ENCODE measurements at regions not wholly inside any gene's neighbourhood (a gene's known extent, or its start where the extent isn't known, plus 50 kb on each side); places are given as distances from the start of the nearest gene placed in this dataset.

DNA sequence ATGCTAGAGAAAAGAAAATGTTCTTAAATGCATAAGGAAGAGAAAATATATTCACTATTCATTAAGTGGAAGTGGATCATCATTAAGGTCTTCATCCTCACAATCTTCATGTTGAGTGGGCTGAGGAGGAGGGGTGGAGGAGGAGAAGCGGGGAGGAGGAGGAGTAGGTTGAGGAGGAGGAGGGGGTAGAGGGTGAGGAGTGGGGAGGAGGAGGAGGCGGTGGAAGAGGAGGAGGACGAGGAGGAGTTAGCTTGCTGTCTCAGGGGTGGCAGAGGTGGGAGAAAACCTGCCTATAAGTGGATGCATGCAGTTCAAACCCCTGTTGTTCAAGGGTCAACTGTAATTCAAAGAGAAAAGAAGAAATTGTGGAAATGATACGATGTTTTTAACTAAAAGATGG lies 71.6 kb downstream of the MYEOV start:
- no peak for DNase-seq

DNA sequence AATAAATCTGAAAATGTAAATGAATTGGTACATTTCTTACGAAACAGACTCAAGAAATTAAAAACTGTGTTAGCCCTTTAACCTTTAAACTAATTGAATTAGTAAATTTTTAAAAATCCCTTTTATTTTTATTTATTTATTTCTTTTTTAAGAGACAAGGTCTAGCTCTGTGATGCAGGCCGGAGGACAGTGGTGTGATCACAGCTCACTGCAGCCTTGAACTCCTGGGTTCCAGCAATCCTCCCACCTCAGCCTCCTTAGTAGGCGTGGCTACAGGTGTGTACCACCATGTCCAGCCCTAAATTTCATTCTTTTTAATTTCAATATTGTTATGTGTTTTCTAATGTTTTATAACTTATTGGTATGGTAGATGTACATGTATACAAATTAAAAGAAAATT lies 72.6 kb downstream of the MYEOV start:
- no peak for DNase-seq

DNA sequence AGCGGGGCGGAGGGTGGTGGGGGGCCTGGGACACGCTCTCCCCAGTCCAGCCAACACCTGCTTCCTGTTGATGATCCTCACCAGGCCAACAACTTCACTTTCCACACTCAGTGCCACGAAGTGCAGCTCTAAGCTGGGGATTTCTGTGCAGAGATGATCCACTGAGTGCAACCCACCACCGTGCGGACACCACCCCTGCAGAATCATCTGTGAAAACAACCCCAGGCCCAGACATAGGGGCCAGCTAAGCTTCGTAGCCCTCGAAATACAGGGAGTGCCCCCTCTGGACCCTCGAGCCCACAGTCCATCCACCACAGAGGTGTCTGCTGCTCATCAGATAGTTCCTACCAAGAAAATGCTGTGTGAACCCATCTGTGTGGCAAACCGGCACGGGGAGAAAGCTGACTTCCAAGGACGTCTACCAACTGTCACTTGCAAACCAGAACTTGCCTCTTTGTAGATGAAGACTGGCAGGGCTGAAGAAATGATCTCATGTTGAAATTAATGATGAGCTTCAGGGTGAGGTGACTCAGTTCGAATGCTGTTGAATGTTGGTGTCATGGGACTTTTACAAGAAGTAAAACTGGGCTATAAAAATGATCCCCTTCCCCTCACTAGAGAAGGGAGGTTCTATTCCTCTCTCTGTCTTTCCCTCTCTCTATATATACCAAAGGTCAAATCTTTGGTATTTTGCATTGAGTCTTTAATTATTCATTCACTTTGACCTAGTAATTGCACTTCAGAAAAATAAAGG lies 73.4 kb downstream of the MYEOV start:
- DNase-seq: no peak

DNA sequence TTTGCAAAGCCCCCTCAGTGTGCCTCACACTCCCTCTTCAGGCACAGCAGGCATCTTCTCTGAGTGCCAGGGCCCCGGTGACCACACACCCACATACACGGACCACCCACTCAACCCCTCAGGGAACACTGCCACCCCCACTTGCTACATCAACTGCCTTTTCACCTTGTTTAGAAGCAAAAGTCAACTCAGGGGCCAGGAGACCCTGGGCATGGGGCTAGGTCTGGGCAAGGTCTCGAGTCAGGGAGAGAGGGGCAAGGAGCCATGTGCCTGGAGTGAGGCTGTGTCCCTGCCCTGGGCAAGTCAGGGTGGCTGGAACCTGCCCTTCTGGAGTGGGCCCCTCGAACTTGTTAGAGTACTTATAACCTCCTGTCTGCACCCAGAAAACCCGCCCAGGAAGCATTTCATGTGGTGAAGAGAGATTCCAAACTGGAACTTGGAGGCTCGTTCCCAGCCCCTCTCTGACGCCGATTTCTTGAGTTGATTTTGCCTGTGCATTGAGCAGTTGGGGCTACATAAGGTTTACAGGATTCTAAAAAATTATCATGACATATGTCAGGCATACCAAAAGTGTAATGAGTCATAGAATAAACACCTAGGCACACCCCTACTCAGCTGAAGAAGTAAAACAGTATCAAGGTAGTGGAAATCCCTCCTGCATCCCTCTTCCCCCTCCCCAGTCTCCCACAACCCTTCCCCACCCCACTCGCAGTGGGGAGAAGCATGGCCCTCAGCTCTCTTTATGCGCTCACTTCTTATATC lies 74.3 kb downstream of the MYEOV start:
- no peak for DNase-seq

DNA sequence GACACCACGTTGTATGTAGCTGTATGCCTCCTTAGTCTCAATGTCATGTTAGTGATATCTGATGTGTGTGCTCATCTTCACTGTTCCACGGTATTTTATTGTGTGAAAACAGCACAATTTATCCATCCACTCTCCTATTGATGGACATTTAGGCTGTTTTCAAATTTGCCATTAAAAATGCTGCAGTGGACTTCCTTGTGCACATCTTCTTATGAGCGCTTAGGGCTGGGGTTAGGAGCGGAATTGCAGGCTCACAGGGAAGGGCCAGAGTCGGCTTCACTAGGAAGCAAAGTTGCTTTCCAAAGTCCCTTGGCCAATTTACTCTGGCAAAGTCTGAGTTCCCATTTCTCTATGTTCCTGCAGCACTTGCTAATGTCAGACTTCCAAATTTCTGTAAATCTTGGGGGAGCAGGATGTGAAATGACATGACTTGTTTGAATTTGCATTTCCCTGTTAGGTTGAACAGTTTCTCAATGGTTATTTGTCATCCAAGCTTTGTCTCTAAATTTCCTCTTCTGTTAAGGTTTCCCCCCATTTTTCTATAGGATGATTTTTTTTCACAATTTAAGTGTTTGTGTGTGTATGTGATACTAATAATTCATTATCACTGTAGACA lies 75.4 kb downstream of the MYEOV start:
- DNase-seq: no peak

DNA sequence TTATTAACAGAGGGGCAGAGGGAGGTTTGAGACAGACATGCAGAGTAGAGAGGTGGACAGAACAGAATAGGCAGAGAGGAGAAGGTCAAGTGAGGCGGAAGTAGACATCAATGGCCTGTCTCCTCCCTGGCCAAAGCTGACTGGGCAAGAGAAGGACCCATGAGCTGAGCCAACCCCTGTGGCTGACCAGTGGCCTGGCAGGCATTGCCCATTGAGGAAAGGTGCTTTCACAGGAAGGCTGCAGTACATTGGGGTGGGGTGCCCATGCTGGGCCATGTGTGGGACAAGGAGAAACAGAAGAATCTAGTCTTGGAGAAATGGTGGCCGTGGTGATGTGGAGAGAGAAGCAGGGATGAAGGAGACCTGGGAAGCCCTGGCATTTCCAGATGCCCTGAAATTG lies 76.0 kb downstream of the MYEOV start:
- DNase-seq: no peak

DNA sequence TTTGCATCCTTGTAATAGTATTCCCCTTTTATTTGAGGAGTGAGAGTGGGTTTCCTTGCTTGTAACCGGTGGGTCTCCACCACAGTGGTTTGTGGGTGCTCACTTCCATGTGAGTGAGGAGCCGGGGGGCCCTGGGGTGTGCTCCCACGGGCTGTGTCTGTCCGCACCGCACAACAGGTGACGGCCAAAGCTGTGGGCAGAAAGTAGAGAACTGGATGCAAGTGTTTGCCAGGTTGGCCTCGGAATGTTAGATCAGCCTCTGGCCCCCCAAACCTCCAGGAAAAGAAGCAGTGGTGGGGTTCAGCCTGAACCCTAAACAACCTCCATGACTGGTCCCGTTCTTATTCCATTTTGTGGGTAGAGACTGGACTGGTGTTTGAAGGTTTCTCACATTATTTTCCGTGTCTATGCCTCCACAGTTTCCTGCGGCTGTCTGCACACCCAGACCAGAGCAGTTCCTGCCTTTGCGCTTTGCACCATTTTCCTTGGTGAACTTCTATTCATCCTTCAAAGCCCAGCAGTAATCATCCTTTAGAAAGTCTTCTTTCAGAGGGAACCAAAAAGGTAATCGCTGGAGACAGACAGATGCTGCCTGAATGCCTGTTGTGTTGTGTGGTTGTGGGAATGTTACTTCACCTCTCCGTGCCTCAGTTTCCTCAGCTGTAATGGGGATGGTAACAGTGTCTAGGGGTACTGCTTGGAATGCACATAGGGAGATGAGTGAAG lies 77.2 kb downstream of the MYEOV start:
- no peak for DNase-seq

DNA sequence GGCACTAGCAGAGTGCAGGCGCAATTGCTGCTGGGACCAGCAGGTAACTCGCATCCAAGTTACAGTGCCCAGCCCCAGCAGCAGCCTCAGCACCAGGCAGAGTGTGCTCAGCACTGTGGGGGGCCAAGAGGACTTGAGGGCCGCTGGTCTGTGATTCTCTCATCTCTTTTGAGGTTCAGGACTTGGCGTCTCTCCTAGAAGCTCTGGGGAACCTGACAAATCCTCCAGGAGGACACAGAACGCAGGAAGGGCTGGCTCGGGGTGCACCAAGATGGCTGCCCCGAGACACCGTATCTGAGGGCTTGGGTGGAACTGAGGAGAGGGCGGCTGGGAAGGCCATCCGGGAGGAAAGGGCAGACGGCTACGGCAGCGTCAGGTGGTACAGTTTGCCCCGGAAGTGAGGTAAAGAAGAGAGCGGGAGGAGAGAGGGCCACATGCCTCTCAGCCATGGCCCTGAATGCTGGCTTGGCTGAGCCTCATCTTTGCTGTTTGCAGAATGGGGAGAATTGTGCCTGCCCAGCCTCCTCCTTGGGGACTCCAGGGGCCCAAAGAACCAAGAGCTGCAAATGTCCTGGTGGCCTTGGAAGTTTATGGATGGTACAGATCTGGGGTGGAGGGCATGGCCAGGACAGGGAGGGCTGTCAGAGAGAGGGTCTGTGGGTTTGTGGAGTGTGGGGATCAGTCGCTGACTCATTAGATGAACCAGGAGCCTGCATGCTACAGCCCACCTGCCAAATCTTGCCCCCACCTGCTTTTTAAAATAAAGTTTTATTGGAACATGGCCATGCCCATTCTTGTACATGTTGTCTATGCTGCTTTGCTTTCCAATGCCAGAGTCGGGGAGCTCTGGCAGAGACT lies 78.0 kb downstream of the MYEOV start:
- DNase-seq: no peak

DNA sequence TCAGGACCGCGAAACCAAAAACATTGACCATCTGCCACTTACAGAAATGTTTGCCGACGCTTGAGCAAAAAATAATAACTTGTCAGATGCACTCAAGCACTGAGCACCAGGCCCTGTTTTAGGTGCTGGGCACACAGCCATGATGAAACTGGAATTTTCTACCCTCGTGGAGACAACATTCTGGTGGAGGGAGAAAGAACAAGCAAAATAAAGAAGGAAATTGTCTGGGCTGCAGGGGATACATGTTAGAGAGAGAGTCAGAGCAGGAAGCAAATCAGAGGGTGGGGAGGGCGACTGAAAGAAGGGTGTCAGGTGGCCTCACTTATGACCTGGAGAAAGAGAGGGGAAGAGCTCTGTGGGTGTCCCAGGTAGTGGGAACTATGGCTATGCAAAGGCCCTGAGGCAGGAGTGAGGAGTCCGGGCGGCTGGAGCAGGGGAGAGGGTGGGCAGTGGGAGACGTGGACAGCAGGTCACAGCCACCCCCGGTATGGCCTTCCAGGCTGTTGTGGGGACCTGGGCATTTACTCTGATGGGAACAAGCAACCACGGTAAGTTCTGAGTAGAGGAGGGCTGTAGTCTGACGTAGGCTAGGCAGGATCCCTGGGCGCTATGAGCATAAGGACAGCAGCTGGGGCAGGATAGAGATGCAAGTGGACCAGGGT lies 78.8 kb downstream of the MYEOV start:
- no peak for DNase-seq

DNA sequence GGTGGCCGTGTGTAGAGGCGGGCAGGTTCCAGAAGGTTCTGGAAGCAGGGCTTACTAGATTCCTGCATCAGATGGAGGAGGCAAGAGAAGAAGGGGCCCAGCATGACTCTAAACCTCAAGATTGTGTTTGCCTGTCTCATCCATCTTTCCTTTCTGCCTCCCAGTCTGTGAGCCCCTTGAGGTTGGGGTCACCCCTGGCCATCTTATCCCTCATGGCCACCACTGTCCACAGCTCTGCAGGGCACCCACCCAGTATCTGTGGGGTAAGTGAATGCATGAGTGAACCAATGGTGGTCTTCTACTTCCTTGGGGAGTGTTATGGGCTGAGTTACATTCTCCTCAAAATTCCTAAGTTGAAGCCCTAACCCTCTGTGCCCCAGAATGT lies 79.3 kb downstream of the MYEOV start:
- no peak for DNase-seq

DNA sequence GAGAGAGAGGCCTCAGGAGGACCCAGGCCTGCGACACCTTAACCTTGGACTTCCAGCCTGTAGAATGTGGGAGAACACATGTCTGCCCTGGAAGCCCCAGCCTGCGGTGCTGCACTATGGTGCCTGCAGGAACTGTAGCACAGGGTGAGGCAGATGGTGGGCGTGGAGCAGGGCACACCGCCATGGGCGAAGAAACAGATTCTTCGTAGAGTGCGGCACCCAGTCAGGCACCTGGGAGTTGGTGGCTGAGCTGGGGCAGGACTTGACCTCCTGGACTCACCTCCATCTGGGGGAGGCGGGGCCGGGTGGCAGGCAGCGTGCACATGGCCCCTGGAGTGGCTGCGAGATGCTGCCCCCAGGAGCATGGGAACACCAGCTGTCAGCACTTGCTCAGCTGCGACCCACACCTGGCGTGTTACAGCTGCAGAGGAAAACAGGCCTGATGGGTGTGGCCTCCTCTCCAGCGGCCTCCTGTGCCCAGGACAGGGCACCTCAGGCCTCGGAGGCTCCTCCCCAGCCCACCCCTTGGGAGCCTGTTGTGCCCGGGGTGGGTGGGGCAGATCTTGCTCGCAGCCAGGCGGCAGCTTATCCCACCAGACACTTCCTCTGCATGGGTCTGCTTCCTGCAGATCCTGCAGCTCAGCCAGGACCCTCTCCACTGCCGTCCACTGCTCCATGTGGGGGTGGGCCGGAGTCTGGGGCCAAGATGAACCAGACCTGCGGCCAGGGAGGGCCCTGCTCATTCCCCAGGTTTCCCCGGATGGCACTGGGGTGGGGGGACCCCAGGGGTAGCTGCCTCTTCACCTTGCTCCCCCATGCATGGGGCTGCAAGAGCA lies 80.4 kb downstream of the MYEOV start:
- no peak for DNase-seq

DNA sequence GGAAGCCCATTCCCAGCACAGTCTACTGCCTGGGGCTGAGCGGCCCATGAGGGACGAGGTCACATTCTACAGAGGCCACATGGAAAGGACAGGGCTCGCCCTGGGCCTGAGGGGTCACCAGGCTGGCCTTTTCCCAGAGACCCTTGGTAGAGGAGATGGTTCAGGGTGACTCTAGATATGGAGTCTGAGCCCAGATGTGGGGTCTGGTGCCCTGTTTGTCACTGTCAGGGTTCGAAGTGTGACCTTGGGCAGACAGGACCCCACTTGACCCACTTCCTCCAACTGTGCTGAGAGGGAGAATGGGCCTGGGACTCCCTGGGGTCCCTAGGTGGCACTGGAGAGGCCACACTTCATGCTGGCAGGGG lies 81.0 kb downstream of the MYEOV start:
- no peak for DNase-seq

DNA sequence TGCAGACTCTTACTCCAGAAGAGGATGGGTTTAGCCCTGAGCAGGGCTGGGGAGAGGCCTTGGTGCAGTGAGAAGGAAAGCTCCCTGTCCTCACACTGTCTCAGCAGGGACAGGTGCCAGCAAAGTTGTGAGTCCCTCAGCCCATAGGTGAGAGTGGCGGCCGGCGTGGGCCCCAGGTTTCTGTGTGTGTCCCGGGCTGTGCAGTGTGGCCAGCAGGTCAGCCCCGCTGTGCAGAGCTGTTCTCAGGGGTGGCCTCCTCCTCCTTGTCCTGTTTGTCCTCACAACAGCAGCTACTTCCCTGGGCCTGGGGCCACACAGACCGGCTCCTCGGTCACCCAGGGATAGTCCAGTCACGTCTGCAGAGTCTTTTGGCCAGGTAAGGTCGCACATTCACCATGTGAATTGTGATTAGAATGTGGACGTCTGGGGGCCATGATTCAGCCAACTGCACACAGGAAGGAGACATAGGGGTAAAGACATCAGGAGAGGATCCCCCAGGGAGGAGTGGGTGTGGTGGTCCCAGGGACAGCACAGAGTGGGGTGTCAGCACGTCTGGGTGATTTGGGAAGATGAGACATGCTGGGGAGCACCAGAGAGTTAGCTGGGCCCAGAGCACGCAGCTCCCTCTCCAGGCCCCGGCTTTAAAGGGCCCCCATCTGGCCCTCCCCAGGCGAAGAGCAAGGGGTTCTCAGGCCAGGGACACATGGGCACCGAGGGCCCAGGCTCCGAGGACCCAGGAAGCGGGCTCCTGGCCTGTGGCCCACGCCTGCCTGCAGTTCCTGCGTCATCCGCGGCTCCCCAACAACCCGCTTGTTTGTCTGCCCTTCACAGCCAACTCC lies 81.6 kb downstream of the MYEOV start:
- no peak for DNase-seq

DNA sequence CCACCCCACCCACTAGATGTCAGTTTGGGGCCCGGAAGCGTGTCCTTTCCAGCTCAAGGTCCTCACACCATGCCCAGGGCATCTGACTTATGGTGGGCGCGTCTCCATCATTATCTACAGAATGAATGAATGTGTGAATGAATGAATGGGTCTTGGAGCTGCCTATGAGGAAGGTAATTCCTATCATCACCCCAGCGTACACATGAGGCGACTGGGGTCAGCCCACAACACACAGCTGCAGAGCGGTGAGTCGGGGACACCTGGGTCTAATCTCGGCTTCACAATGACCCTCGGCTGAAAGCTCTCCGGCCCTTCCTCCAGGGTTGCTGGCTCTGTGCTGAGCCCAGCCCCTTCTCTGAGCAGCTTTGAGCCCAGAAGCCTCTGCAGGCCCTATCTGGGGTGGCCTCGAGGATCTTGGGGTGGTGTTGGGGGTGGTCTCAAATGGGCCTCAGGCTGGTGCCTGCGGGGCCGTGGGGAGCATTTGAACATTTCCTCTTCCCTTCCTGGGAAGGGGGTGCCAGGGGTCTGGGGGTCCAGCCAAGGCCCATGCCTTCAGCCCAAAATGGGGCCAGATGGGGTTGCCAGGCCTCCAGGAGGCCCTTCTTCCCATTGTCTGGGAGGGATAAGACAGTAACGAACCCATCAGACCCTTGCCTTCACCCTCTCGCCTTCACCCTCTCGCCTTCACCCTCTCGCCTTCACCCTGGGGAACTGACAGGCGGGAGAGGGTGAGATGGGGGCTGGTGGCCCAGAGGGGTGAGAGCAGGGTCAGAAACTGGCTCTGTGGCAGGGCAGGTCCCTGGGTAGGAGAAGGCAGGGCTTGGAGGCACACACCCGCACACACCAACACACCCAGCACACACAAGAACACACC lies 82.4 kb downstream of the MYEOV start:
- DNase-seq: no peak

DNA sequence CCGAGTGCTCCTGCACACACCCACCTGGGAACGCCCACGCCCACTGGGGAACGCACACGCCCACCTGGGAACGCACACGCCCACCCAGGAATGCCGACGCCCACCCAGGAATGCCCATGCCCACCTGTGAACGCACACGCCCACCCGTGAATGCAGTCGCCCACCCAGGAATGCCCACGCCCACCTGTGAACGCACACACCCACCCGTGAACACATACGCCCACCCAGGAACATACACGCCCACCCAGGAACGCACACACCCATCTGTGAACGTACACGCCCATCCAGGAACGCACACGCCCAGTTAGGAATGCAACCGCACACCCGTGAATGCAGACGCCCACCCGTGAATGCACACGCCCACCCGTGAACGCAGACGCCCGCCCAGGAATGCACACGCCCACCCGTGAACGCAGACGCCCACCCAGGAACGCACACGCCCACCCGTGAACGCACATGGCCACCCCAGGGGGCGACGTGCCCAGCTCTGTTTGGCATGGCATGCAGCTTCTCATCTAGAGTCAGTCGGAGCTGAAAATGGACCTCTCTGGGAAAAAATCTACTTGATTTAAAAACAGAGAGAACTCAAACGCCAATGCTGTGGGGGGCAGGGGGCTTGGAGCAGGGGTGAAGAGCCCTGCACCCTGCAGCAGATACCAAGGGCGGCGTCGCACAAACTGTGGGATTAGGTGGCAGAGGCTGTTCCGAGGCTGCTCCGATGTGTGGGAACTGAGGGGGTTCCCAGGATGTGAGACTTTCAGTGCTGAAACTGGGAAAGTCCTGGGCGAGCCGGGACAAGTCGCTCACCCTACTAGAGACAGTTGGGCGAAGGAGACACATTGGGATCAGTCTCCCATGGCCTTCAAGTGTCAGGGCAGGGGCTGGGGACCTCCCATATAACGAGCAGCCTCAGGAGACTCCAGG lies 83.3 kb downstream of the MYEOV start:
- no peak for DNase-seq

DNA sequence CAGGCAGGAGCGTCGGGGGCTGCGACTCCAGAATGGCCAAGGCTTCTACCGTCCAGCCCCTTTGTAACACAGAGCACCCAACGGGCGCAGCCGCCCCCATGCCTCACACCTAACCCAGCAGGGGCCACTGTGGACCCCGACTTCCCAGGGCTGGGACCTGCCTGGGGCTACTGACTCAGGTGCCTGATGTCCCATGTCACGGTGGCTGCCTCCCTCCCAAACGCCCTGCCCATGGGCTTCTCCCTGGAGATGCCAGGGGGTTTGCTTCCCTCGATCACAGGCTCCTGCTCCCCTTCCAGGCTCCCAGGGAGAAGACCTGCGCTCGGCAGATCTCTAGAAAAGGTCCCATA lies 84.0 kb downstream of the MYEOV start:
- no peak for DNase-seq

DNA sequence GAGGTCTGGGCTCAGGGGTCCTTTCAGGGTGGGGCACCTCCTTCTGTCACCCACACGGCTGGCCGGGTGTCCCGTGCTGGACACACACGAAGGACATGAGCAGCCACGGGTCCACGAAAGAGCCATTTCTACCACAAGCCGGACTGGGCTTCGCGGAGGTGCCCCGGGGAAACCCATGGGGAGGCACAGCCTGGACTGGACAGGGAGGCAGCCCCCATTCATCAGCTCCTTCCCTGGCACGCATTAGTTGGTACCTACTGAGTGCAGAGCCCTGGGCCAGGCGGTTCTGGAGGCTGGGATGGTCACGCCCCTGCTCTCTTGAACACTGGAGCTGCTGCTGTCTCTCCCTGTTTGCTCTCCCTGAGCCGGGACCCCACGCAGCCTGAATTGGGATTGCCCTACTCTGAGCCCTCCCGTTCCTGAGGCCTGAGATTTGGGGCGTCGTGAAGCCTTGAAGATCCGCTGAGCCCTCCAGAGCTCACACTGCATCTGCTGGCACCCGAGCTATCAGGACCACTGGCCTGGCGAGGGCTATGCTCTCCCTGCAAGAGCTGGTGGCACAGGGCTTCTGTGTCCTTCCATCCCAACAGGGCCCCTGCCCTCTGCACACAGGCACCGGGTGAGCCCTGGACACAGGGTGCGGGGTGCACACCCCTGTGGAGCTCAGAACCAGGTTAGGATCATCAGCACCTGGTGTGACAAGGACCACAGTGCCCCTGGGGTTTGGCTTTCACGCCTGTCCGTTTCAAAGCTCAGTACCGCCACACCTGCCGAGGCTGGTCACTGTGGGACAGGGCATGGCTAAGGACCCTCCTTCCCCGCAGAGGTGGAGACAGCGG lies 84.6 kb downstream of the MYEOV start:
- DNase-seq: no peak
